ENCODE measurements at regions not wholly inside any gene's neighbourhood (a gene's known extent, or its start where the extent isn't known, plus 50 kb on each side); places are given as distances from the start of the nearest gene placed in this dataset.

- Histone ChIP-seq H3K36me3 (no peaks in the 10 kb centered on the region), H3K4me1 (no peaks in the 10 kb centered on the region), H3K27ac (no peak overlapping the region), H3K27me3 (no peaks in the 10 kb centered on the region), H3K9me3 (no peaks in the 10 kb centered on the region), H3K4me3 (no peak overlapping the region)
- no peak for TF ChIP-seq POLR2A (IDR thresholded peaks at IDR 0.05)
- no peak for TF ChIP-seq CTCF (IDR thresholded peaks at IDR 0.05)
- 97% methylated on average over 2 of the region's 2 CpGs for WGBS, 2 donors
- intact Hi-C loops (cut with DNase I) = no loop called here
- no peak for DNase-seq
These were observed 219.1 kb upstream of the RND3 start for GRCh38 chr2:150706561-150706960.

GRCh38 chr2:150705767-150706166 lies 218.3 kb upstream of the RND3 start:
- Histone ChIP-seq H3K27ac (no peak overlapping the region), H3K4me3 (no peak overlapping the region), H3K4me1 (no peaks in the 10 kb centered on the region), H3K9me3 (no peaks in the 10 kb centered on the region), H3K36me3 (no peaks in the 10 kb centered on the region), H3K27me3 (no peaks in the 10 kb centered on the region)
- WGBS, 2 donors = 43 to 69% methylated on average over 2 of the region's 2 CpGs
- DNase-seq = no peak
- intact Hi-C loops (cut with DNase I) = no loop called here
- TF ChIP-seq CTCF (IDR thresholded peaks at IDR 0.05) (no peak), POLR2A (IDR thresholded peaks at IDR 0.05) (no peak)

GRCh38 chr2:150705357-150705756 lies 217.9 kb upstream of the RND3 start:
- no peak for DNase-seq
- Histone ChIP-seq H3K9me3 (no peaks in the 10 kb centered on the region), H3K27me3 (no peaks in the 10 kb centered on the region), H3K4me3 (no peak overlapping the region), H3K4me1 (no peaks in the 10 kb centered on the region), H3K36me3 (no peaks in the 10 kb centered on the region), H3K27ac (no peak overlapping the region)
- TF ChIP-seq POLR2A (IDR thresholded peaks at IDR 0.05) (no peak), CTCF (IDR thresholded peaks at IDR 0.05) (no peak)
- 73 to 74% methylated on average over 2 of the region's 2 CpGs for WGBS, 2 donors
- intact Hi-C loops (cut with DNase I) = no loop called here

GRCh38 chr2:150702791-150703190 lies 215.3 kb upstream of the RND3 start:
- Histone ChIP-seq H3K9me3 (no peaks in the 10 kb centered on the region), H3K27me3 (no peaks in the 10 kb centered on the region), H3K36me3 (no peaks in the 10 kb centered on the region), H3K4me3 (no peak overlapping the region), H3K27ac (no peak overlapping the region), H3K4me1 (peaks cover 0 to 4% (median 0%) of the 10 kb centered on the region in 3 donors)
- 47 to 67% methylated on average over 2 of the region's 2 CpGs for WGBS, 2 donors
- TF ChIP-seq CTCF (IDR thresholded peaks at IDR 0.05) (no peak), POLR2A (IDR thresholded peaks at IDR 0.05) (no peak)
- intact Hi-C loops (cut with DNase I) = no loop called here
- no peak for DNase-seq

- no peaks in the 10 kb centered on the region for H3K27me3 ChIP-seq
- no peak overlapping the region for H3K27ac ChIP-seq
- H3K4me3 ChIP-seq = no peak overlapping the region
- 82 to 90% methylated on average over 5 of the region's 5 CpGs for WGBS, 2 donors
- no peak for DNase-seq
- no peaks in the 10 kb centered on the region for H3K36me3 ChIP-seq
- no peak for TF ChIP-seq POLR2A (IDR thresholded peaks at IDR 0.05)
- no peaks in the 10 kb centered on the region for H3K9me3 ChIP-seq
- intact Hi-C loops (cut with DNase I) = no loop called here
- H3K4me1 ChIP-seq = peaks cover 0 to 5% (median 0%) of the 10 kb centered on the region in 3 donors
These were observed 213.5 kb upstream of the RND3 start for GRCh38 chr2:150700666-150701580.

All from esophagus squamous epithelium (tissue), 5 donors.